Duodenal mucosa (tissue), 2 donors: ENCODE measurements at regions not wholly inside any gene's neighbourhood (a gene's known extent, or its start where the extent isn't known, plus 50 kb on each side); places are given as distances from the start of the nearest gene placed in this dataset.
"Not testable (repeated sequence)": the region's sequence is repeated elsewhere in the genome, so short reads cannot be mapped to it uniquely, and the experiment has no call there.

ENCODE experiments used
- H3K27ac ChIP-seq: one replicate; pipeline ENCODE4 v1.7.0; 2013; ENCODE audit warnings: low read depth, low read length
- H3K27me3 ChIP-seq, 2 donors: one replicate each; pipeline ENCODE4 v1.7.0; 2013; ENCODE audit warnings: low read length in 2 of 2, control low read depth in 1 of 2; ENCODE audit not compliant: insufficient read depth in 2 of 2, control insufficient read depth in 1 of 2
- H3K36me3 ChIP-seq, 2 donors: one replicate each; pipeline ENCODE4 v1.7.0; 2013; ENCODE audit warnings: low read length in 2 of 2, control low read depth in 1 of 2; ENCODE audit not compliant: insufficient read depth in 2 of 2, control insufficient read depth in 1 of 2
- H3K4me1 ChIP-seq, 2 donors: one replicate each; pipeline ENCODE4 v1.7.0; 2013; ENCODE audit warnings: low read length in 2 of 2, control low read depth in 1 of 2; ENCODE audit not compliant: insufficient read depth in 2 of 2, control insufficient read depth in 1 of 2
- H3K4me3 ChIP-seq, 2 donors: one replicate each; pipeline ENCODE4 v1.7.0; 2013; ENCODE audit warnings: low read length in 2 of 2, low read depth in 1 of 2
- H3K9ac ChIP-seq, 2 donors: one replicate each; pipeline ENCODE4 v1.7.0; 2013; ENCODE audit warnings: low read length in 2 of 2, low read depth in 1 of 2
- H3K9me3 ChIP-seq, 2 donors: one replicate each; pipeline ENCODE4 v1.7.0; 2013; ENCODE audit warnings: low read length in 2 of 2, control low read depth in 1 of 2; ENCODE audit not compliant: control insufficient read depth in 1 of 2

DNA sequence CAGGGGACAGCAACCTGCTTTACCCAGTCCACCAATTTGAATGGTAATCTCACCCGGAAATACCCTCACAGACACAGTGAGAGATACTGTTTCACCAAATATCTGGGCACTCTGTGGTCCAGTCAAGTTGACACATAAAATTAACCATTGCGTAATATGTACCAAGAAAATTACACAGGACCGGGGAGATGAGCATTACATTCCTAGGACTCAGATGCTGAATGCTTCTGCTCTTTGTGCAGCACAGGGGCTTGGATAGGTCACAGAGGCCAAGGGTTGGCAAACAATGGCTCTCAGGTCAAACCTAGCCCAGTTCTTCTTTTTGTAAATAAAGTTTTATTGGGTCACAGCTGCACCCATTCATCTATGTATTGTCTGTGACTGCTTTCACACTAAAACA is 557.2 kb downstream of the MN1 start:
- H3K4me3 ChIP-seq = no peak overlapping the region
- no peaks in the 10 kb centered on the region for H3K9me3 ChIP-seq
- H3K4me1 ChIP-seq = no peaks in the 10 kb centered on the region
- H3K27me3 ChIP-seq = no peaks in the 10 kb centered on the region
- no peak overlapping the region for H3K9ac ChIP-seq
- no peak overlapping the region for H3K27ac ChIP-seq
- no peaks in the 10 kb centered on the region for H3K36me3 ChIP-seq

DNA sequence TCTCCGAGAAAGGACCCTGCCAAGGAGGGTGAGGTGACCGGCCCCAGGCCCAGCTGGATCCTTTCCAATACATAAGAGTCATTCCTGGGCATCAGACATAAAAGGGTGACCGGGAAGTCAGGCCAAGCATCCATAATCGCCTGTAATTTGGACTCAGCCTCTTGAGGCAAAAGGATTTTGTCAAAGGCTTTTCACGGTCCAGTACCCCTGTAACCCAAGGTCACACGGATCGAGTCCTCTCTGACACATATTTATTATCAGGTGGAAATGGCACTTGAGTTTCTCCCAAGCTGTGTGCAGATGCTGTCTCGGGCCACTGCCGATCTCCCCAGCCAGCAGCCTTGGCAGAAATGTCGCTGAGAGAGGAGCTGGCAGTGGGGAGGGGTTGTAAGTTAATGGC is 556.5 kb downstream of the MN1 start:
- H3K4me3 ChIP-seq = no peak overlapping the region
- H3K4me1 ChIP-seq = no peaks in the 10 kb centered on the region
- no peaks in the 10 kb centered on the region for H3K36me3 ChIP-seq
- no peaks in the 10 kb centered on the region for H3K9me3 ChIP-seq
- no peak overlapping the region for H3K9ac ChIP-seq
- H3K27me3 ChIP-seq = no peaks in the 10 kb centered on the region
- H3K27ac ChIP-seq = no peak overlapping the region

DNA sequence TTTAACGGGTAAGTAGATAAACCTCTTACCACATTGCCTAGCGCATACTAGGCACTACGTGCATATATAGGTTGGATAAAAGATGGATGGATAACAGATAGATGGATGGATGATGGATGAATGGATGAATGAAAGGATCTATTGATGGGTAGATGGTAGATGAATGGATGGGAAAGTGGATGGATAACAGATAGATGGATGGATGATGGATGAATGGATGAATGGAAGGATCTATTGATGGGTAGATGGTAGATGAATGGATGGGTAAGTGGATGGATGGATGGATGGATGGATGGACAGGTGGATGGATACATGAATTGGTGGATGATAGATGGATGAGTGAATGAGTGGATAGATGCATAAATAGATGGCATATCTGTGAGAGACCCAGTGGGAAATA is 555.0 kb downstream of the MN1 start:
- Histone ChIP-seq H3K9ac (no peak overlapping the region), H3K27ac (no peak overlapping the region), H3K9me3 (no peaks in the 10 kb centered on the region), H3K27me3 (no peaks in the 10 kb centered on the region), H3K36me3 (no peaks in the 10 kb centered on the region), H3K4me3 (no peak overlapping the region), H3K4me1 (no peaks in the 10 kb centered on the region)

GRCh38 chr22:27247701-27248434 is 553.7 kb downstream of the MN1 start:
- Histone ChIP-seq H3K9me3 (no peaks in the 10 kb centered on the region), H3K4me3 (no peak overlapping the region)

GRCh38 chr22:27250418-27250817 is 551.1 kb downstream of the MN1 start:
- Histone ChIP-seq H3K4me1 (no peaks in the 10 kb centered on the region), H3K9me3 (peaks cover 3 to 6% of the 10 kb centered on the region in 2 donors), H3K4me3 (no peak overlapping the region)

More at GRCh38 chr22:27247701-27248434, 553.7 kb downstream of the MN1 start:
- H3K9ac ChIP-seq = no peak overlapping the region
- no peaks in the 10 kb centered on the region for H3K27me3 ChIP-seq
- H3K4me1 ChIP-seq = no peaks in the 10 kb centered on the region
- H3K27ac ChIP-seq = no peak overlapping the region
- no peaks in the 10 kb centered on the region for H3K36me3 ChIP-seq

DNA sequence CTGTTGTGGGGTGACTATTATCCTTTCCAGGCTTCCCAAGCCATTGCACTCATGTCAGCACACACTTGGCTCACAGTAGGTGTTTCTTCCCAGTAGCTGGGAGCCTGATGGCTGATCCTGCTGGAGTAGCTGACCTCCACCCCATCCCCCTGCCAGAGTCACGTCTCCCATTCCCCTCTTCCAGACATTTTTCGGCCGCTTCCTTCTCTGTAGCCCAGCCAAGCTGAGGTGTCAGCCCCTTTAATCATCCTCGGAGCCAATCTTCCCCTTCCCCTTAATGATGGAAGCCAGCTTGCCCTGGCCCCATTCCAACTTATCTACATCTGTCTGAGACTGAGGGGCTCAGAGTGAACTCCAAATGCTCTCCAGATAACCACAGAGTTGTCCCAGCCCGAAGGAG is 550.7 kb downstream of the MN1 start:
- Histone ChIP-seq H3K27ac (no peak overlapping the region), H3K36me3 (no peaks in the 10 kb centered on the region), H3K27me3 (no peaks in the 10 kb centered on the region), H3K4me1 (no peaks in the 10 kb centered on the region), H3K9me3 (peaks cover 6 to 11% of the 10 kb centered on the region in 2 donors), H3K9ac (no peak overlapping the region), H3K4me3 (no peak overlapping the region)

More at GRCh38 chr22:27250418-27250817, 551.1 kb downstream of the MN1 start:
- Histone ChIP-seq H3K9ac (no peak overlapping the region), H3K27ac (no peak overlapping the region), H3K27me3 (no peaks in the 10 kb centered on the region), H3K36me3 (no peaks in the 10 kb centered on the region)

GRCh38 chr22:27251563-27251962 is 550.0 kb downstream of the MN1 start:
- Histone ChIP-seq H3K27ac (no peak overlapping the region), H3K4me3 (no peak overlapping the region), H3K4me1 (no peaks in the 10 kb centered on the region), H3K27me3 (no peaks in the 10 kb centered on the region), H3K9me3 (peaks cover 10 to 12% of the 10 kb centered on the region in 2 donors), H3K9ac (no peak overlapping the region), H3K36me3 (no peaks in the 10 kb centered on the region)

- no peak overlapping the region for H3K4me3 ChIP-seq
- H3K9ac ChIP-seq = no peak overlapping the region
- H3K27ac ChIP-seq = no peak overlapping the region
- peaks cover 10 to 12% of the 10 kb centered on the region in 2 donors for H3K9me3 ChIP-seq
- H3K4me1 ChIP-seq = no peaks in the 10 kb centered on the region
- no peaks in the 10 kb centered on the region for H3K27me3 ChIP-seq
- H3K36me3 ChIP-seq = no peaks in the 10 kb centered on the region
Observed at GRCh38 chr22:27252282-27253049, 549.1 kb downstream of the MN1 start.

DNA sequence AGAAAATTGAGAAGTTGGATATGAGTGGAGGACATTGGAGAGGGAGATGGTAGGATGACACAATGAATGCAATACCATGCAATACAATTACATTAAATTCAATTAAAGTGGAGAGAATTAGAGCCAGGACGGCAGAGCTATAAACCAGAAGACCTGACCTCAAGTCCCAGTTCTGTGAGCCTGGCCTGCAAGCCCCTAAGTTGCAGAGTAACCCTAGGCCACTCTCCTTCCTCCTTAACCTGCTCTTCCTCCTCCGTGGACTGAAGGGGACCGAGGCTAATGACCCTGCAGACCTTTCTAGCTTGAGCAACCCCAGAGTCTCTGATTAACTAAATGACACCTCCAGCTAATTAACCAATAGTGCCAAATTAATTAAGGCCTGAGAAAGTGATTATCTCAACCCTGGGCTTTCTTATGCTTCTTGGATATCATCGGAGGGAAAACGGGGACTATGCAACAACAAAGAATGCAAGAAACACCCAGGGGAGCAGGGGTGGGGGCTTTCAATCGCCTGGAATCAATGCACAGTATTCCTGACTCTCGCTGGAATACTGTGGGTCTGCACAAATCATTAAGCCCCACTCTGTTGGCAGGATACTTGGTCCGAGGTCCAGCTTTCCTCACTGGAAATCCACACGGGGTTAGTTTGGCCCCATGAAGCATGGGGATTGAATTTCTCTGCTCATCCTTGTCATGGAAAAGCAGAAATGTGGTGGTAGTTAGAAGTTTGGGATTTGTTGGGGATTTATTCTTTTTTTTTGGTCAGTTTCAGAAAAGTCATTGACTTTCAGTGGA is 548.3 kb downstream of the MN1 start:
- Histone ChIP-seq H3K4me1 (no peaks in the 10 kb centered on the region), H3K4me3 (no peak overlapping the region), H3K27ac (no peak overlapping the region), H3K9me3 (peaks cover 10 to 12% of the 10 kb centered on the region in 2 donors), H3K36me3 (no peaks in the 10 kb centered on the region), H3K27me3 (no peaks in the 10 kb centered on the region), H3K9ac (no peak overlapping the region)

DNA sequence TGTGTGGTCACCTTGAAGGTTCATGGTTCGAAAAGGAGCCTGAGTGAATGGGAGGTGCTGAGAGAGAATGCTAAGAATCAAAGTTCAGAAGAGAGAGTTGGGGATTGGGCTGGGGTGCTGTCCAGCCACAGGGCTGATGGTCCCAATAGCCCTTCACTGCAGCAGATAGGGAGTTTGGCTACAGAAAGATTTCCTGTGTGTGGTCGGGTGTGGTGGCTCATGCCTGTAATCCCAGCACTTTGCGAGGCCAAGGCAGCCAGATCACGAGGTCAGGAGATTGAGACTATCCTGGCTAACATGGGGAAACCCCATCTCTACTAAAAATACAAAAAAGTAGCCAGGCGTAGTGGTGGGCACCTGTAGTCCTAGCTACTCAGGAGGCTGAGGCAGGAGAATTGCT is 547.5 kb downstream of the MN1 start:
- not testable (repeated sequence) for H3K4me1 ChIP-seq, H3K27ac ChIP-seq, H3K9ac ChIP-seq, H3K4me3 ChIP-seq, H3K27me3 ChIP-seq, H3K36me3 ChIP-seq
- H3K9me3 ChIP-seq = peaks cover 10 to 12% of the 10 kb centered on the region in 2 donors
